Epithelial cell of esophagus (primary cell): ENCODE measurements at regions not wholly inside any gene's neighbourhood (a gene's known extent, or its start where the extent isn't known, plus 50 kb on each side); places are given as distances from the start of the nearest gene placed in this dataset.
"Not testable (repeated sequence)": the region's sequence is repeated elsewhere in the genome, so short reads cannot be mapped to it uniquely, and the experiment has no call there.

Experiments
- DNase-seq: peaks from one replicate; pipeline ENCODE4 v3.0.0; 2010; ENCODE audit warnings: low read depth
- H3K4me3 ChIP-seq: 2 replicates; pipeline ENCODE4 v1.5.1; 2011; ENCODE audit warnings: mild to moderate bottlenecking, low read length, control low read depth
- CTCF ChIP-seq: IDR thresholded peaks from 2 replicates; pipeline ENCODE4 v1.5.1; 2011; ENCODE audit warnings: low read depth, mild to moderate bottlenecking, low read length, control low read depth, inconsistent platforms; ENCODE audit not compliant: insufficient read depth; ENCODE audit errors: missing control alignments

DNA sequence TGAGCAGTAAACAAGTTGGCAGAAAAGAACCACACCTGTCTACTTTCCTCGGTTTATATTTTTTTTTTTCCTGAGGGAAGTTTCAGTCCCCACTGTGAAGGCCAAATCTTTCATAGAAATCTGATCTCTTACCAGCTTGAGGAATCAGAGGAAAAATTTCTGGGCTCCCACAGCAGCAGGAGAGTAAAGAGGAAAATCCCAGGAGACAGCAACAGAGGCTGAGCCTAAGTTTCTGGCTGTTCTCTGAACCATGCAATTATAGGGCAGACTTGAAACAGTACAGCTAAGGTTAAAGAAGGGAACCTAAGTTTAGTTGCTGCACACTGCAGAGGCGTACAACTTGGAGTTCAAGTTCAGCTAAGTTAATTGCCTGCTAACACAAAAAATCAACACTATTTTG is 1090.9 kb upstream of the INTU start:
- no peak for DNase-seq
- H3K4me3 ChIP-seq = no peak overlapping the region
- no peak for TF ChIP-seq CTCF

- H3K4me3 ChIP-seq = no peak overlapping the region
- TF ChIP-seq CTCF = no peak
- no peak for DNase-seq
Measured at GRCh38 chr4:126544276-126544675, 1088.5 kb upstream of the INTU start.

- not testable (repeated sequence) for DNase-seq, H3K4me3 ChIP-seq
Measured at GRCh38 chr4:126546197-126546596, 1086.6 kb upstream of the INTU start.

DNA sequence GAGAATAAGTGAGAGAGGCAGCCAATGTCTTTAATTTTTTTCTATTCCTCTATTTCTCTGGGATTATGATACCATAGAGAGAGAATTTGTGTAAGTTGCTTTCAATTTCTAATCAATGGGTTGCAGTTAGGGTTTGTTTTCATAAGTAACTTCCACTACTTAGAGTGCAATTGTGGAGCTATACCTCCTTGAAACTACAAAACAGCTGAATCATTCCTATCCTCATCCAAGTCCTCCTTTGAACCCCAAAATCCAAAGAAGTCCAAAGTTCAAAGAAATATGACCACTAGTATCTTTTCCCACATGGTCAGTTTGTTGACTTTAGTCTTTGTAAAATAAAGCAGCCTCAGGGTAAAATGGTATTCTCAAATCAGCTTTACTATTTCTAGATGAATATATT is 1085.4 kb upstream of the INTU start:
- no peak overlapping the region for H3K4me3 ChIP-seq
- no peak for DNase-seq
- no peak for TF ChIP-seq CTCF

- DNase-seq = no peak
- no peak for TF ChIP-seq CTCF
- H3K4me3 ChIP-seq = no peak overlapping the region
Measured at GRCh38 chr4:126548890-126549289, 1083.9 kb upstream of the INTU start.

GRCh38 chr4:126552321-126552720 is 1080.4 kb upstream of the INTU start:
- DNase-seq = no peak
- TF ChIP-seq CTCF = no peak
- no peak overlapping the region for H3K4me3 ChIP-seq

DNA sequence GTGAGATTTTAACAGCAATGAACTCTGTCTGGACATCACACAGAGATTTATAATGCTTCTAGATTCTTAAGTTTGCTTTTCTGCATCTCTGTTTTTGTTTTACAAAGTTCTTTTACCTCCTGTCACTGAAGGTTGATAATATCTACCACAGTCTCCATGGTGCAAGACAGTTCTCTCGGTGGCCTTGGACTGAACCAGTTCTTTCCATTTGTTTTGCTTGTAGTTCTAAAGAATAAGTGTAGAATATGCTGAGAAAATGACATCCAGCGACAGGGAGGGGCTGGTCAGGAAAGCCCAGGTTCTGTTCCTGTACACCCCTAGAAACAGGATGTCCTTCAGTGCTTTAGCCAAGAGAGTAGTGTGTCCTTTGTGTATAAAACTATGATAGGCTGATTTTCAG is 1079.5 kb upstream of the INTU start:
- no peak overlapping the region for H3K4me3 ChIP-seq
- DNase-seq = no peak
- TF ChIP-seq CTCF = no peak

DNA sequence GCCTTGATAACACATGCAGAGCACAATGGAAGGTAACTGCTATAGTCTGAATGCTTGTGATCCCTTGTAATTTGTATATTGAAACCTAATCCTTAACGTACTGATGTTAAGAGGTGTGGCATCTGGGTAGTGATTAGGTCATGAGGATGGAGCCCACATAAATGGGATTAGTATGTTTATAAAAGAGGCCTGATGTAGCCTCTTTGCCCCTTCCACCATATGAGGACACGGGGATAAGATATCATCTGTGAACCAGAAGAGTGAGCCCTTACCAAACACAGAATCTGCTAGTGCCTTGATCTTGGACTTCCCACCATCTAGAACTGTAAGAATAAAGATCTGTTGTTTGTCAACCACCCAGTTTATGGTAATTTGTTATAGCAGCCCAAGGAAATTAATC is 1074.2 kb upstream of the INTU start:
- DNase-seq = no peak
- TF ChIP-seq CTCF = no peak
- H3K4me3 ChIP-seq = no peak overlapping the region
